ENCODE measurements at regions not wholly inside any gene's neighbourhood (a gene's known extent, or its start where the extent isn't known, plus 50 kb on each side); places are given as distances from the start of the nearest gene placed in this dataset.

DNA sequence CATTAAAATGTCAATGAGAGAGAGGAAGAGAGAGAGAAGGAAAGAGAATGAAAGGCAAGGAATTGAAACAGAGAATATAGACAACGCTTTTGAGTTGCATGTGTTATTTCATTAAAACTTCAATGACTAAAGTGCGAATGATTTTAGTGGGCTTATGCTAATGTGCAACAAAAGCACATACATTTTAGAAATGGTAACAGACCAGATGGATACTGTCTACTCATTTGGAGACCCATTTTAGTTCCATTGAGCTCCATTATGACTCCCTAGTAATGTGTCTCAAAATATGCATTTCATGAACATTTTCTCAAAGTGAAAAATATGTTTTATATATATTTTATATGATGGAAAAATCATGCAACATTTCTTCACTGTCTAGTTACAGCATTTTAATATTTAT lies 622.2 kb upstream of the GCFC2 start:
- TF ChIP-seq, protein P1, sequence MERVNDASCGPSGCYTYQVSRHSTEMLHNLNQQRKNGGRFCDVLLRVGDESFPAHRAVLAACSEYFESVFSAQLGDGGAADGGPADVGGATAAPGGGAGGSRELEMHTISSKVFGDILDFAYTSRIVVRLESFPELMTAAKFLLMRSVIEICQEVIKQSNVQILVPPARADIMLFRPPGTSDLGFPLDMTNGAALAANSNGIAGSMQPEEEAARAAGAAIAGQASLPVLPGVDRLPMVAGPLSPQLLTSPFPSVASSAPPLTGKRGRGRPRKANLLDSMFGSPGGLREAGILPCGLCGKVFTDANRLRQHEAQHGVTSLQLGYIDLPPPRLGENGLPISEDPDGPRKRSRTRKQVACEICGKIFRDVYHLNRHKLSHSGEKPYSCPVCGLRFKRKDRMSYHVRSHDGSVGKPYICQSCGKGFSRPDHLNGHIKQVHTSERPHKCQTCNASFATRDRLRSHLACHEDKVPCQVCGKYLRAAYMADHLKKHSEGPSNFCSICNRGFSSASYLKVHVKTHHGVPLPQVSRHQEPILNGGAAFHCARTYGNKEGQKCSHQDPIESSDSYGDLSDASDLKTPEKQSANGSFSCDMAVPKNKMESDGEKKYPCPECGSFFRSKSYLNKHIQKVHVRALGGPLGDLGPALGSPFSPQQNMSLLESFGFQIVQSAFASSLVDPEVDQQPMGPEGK (CRISPR knock-in tag; IDR thresholded peaks at IDR 0.05; ENCODE audit: borderline replicate concordance): no peak
- TF ChIP-seq CREB5 (CRISPR knock-in tag; IDR thresholded peaks at IDR 0.05; ENCODE audit: low read depth): no peak
- TF ChIP-seq BACH2 (CRISPR knock-in tag; IDR thresholded peaks at IDR 0.05; ENCODE audit: borderline replicate concordance): no peak
- TF ChIP-seq OSR1 (CRISPR knock-in tag; IDR thresholded peaks at IDR 0.05): no peak
- no peak for TF ChIP-seq ZFP30 (CRISPR knock-in tag; IDR thresholded peaks at IDR 0.05)
- TF ChIP-seq CSDC2 (CRISPR knock-in tag; IDR thresholded peaks at IDR 0.05): no peak
- TF ChIP-seq ZNF565 (CRISPR knock-in tag; conservative IDR thresholded peaks at IDR 0.05; ENCODE audit: low read depth): no peak
- no peak for TF ChIP-seq TCF4 (CRISPR knock-in tag; IDR thresholded peaks at IDR 0.05; ENCODE audit: borderline replicate concordance)
- TF ChIP-seq, protein P2, sequence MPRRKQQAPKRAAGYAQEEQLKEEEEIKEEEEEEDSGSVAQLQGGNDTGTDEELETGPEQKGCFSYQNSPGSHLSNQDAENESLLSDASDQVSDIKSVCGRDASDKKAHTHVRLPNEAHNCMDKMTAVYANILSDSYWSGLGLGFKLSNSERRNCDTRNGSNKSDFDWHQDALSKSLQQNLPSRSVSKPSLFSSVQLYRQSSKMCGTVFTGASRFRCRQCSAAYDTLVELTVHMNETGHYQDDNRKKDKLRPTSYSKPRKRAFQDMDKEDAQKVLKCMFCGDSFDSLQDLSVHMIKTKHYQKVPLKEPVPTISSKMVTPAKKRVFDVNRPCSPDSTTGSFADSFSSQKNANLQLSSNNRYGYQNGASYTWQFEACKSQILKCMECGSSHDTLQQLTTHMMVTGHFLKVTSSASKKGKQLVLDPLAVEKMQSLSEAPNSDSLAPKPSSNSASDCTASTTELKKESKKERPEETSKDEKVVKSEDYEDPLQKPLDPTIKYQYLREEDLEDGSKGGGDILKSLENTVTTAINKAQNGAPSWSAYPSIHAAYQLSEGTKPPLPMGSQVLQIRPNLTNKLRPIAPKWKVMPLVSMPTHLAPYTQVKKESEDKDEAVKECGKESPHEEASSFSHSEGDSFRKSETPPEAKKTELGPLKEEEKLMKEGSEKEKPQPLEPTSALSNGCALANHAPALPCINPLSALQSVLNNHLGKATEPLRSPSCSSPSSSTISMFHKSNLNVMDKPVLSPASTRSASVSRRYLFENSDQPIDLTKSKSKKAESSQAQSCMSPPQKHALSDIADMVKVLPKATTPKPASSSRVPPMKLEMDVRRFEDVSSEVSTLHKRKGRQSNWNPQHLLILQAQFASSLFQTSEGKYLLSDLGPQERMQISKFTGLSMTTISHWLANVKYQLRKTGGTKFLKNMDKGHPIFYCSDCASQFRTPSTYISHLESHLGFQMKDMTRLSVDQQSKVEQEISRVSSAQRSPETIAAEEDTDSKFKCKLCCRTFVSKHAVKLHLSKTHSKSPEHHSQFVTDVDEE (CRISPR knock-in tag; IDR thresholded peaks at IDR 0.05): no peak
- TF ChIP-seq PPARA (CRISPR knock-in tag; IDR thresholded peaks at IDR 0.05; ENCODE audit: borderline replicate concordance): no peak

Measured in SK-N-SH treated with all-trans-retinoic acid at 6 μM for 48 hours (cell line).